ENCODE measurements at regions not wholly inside any gene's neighbourhood (a gene's known extent, or its start where the extent isn't known, plus 50 kb on each side); places are given as distances from the start of the nearest gene placed in this dataset.

- TF ChIP-seq EP300 (IDR thresholded peaks at IDR 0.05), result no peak
- no peak for TF ChIP-seq CTCF (IDR thresholded peaks at IDR 0.05)
- no peak for TF ChIP-seq POLR2A (IDR thresholded peaks at IDR 0.05)
- no peak for TF ChIP-seq POLR2AphosphoS5 (IDR thresholded peaks at IDR 0.05)
These were observed 339.1 kb upstream of the API5 start for GRCh38 chr11:42972741-42973140.

Measured in stomach (tissue), 4 donors.